ENCODE measurements at regions not wholly inside any gene's neighbourhood (a gene's known extent, or its start where the extent isn't known, plus 50 kb on each side); places are given as distances from the start of the nearest gene placed in this dataset.
"Not testable (repeated sequence)": the region's sequence is repeated elsewhere in the genome, so short reads cannot be mapped to it uniquely, and the experiment has no call there.

DNA sequence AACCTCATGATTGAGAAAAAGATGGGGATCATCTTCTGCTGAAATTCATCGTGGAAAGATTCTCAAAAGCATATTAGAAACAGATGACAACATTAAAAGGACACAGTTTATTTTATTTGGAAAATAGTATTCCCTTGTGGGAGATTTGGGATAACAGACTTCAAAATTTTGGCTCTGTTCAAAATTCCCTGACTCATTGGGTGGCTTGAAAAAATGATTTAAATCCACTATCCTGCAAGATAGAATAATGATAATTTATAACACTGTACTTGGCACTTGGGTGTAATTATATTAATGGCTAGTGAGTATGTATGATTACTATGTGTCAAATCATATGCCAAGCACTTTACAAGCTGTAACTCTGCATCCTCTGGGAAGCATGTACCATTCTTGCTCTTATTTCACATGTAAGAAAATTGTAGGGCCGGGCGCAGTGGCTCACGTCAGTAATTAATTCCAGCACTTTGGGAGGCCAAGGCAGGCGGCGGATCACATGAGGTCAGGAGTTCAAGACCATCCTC is 128.8 kb downstream of the LMNTD1 start:
- no peak for DNase-seq

DNA sequence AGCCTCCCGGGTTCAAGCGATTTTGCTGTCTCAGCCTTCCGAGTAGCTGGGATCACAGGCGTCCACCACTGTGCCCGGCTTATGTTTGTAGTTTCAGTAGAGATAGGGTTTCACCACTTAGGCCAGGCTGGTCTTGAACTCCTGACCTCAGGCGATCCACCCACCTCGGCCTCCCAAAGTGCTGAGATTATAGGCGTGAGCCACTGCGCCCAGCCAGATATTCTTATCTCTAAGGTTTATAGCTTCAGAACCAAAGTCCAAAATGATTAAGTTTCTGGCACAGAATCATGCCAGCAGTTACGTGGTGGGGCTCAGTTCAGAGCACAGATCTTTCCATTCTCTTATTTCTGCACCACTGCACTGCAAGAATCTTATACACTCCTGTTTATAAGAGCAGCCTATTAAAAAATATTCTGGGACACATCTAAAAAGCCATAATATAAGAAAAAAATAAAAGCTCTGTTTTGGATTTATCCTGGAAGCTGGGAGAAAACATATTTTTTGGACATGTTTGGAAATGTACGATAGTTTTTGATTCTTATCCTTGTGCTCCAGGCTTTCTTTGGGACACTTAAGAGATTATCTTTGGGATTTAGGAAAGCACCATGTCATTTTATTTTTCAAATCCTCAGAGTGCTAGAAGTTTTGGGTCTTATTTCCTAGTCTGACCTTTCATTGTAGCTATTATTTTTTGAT is 129.6 kb downstream of the LMNTD1 start:
- DNase-seq: no peak

DNA sequence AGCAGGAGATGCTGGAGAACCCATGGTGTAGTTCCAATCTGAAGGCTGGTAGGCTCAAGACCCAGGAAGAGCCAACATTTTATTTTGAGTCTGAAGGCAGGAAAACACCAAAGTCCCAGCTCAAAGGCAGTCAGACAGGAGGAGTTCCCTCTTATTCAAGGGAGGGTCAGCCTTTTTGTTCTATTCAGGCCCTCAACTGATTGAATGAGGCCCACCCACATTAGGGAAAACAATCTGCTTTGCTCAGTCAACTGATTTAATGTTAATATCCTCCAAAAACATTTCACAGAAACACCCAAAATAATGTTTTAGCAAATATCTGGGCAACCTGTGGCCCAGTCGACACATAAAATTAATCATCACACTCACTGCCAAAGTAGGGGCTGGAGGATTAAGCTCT is 130.8 kb downstream of the LMNTD1 start:
- DNase-seq: no peak

DNA sequence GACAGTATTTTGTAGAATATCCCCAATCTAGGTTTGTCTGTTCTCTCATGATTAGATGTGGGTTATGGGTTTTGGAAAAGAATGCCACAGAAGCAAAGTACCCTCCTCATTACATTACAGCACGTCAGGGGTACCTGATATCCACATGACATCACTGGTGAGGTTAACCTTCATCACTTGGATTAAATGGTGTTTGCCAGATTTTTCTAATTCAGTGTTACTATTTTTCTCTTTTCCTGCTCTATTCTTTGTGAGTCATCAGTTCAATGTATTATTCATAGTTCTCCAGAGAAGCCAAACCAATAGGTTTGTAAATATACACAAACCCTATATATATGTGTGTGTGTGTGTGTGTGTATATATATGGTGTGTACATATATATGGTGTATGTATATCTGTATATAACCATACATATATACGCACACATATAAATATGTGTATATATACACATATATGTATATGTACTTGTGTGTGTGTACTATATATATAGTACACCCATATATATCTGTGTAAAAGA is 131.4 kb downstream of the LMNTD1 start:
- no peak for DNase-seq

DNA sequence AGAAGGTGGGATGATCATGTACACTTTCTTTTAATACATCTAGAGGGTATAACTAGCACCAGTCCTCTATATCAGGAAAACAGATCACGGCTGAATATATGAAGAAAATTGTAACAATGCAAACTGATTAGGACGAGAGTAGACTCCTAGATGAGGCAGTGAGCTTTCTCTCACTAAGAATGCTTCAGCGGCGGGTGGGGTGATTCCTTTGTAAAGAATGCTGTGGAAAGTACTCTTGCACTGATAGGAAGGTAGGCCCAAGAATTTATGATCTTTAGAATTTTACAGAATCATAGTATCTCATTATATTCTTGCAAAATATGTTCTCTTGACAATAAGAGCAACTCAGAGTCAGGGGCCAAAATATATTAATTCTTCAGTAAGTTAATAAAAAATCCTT is 133.0 kb downstream of the LMNTD1 start:
- DNase-seq: no peak

DNA sequence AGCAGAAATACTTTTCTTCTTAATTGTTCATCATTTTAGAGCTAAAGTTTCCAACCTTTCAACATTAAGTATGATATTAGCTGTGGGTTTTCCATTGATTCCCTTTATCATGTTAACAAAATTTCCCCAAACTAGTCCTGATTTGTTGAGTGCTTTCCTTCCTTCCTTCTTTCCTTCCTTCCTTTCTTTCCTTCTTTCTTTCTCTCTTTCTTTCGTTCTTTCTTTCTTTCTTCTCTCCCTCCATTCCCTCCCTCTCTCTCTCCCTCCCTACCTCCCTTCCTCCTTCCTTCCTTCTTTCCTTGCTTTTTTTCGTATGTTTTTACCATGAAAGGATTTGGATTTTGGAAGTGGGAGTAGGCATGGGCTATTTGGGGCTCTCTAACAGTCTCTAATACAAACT is 133.5 kb downstream of the LMNTD1 start:
- DNase-seq: no peak

DNA sequence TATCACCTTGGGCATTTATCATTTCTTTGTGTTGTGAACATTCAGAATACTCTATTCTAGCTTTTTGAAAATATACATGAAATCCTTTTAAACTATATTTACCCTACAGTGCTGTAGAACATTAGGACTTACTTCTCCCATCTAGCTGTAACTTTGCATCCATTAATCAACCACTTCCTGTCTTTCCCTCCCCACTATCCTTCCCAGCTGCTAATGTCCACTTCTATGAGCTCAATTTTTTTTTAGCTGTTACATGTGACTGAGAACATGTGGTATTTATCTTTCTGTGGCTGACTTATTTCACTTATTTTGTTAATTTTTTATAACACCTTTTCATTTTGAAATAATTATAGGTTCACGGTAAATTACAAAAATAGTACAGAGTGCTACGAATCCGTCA is 136.0 kb downstream of the LMNTD1 start:
- no peak for DNase-seq

DNA sequence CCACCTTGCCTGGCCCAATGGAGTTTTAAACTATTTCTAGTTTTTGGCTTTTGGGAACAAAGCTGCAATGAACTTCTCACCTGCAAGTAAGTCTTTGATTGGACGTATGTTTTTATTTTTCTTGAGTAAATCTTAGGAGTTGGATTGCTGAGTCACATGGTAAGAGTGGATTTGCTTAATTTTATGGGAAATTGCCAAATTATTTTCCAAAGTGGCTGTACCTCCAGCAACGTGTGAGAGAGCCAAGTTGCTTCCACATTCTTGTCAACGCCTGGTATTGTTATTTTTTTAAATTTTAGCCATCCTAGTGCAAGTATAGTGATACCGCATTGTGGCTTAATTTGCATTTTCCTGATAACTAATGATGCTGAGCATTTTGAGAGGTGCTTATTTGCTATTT is 136.6 kb downstream of the LMNTD1 start:
- no peak for DNase-seq

DNA sequence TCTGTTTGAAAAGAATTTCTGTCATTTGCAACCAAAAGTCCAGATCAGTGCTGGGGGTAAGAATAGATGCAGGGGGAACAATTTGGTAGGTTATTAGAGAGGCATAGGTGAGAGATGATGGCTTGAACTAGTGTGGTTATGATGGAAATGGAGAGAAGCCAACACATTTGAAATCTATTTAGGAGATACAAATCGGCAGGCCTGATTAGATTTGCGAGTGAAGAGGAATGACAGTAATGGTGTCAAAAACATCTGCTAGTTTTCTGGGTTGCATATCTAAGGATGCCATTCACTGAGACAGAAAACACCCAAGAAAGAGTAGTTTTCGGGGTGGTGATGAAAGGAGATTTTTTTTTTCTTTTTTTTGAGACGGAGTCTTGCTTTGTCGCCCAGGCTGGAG is 138.1 kb downstream of the LMNTD1 start:
- DNase-seq: no peak

DNA sequence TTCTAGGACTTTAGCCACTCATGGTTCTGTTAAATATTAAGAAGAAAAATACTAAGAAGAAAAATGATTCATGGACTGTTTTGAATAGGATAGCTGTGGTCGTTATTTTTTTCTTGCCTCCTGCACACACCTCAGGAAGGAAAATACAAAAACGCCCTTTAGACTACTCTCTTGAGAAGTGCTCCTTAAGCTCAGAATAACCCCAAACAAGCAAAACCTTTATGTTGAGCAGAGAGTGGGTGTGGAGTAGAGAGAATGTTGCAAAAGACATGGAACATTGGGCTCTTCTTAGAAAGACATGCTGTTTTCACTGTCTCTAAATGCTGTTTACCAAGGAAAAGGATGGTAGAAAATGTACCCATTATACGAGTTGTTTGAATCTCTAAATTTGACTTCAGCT is 140.3 kb downstream of the LMNTD1 start:
- DNase-seq: no peak

DNA sequence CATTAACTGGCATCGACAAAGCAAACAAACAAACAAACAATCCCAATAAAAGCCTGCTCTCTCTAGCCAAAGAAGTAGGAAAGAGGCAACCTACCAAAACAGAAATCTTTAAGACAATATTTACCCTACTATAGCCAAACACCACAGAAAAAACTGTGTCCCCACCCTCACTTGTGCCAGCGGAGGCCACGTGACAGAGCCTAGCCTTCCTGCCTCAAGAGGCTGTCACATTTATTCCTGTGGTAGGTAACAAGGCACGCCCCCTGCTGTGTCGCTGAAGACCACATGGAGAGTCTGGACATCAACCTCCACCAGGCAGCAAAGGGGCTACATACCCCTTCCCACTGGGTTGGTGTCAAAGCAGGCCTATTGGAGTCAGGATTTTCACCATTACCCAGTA is 148.1 kb downstream of the LMNTD1 start:
- DNase-seq: no peak

DNA sequence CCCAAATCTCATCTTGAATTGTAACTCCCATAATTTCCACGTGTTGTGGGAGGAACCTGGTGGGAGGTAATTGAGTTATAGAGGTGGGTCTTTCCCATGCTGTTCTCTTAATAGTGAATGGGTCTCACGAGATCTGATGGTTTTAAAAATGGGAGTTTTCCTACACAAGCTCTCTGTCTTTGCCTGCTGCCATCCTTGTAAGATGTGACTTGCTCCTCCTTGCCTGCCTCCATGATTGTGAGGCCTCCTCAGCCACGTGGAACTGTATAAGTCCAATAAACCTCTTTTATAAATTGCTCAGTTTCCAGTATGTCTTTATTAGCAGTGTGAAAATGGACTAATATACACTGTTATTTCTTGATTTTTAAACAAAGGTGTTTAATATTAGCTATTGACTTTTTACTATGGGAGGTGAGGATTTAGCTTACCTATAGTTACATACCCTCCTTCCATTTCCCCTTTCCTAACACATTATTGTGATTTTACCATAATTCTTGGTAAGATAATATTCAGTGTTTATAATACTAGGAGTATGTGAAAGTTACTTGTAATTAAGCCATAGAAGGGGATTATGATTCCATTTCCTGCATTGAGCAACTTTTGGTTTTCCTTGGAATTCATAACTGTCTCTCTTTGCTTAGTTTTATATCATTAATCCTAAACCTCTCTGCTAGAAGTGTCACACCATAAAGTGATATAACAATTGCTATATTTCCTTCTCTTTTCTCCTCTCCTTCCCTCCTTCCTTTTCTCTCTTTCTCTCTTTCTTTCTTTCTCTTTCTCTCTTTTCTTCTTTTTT is 151.0 kb upstream of the KRAS start:
- DNase-seq: no peak

DNA sequence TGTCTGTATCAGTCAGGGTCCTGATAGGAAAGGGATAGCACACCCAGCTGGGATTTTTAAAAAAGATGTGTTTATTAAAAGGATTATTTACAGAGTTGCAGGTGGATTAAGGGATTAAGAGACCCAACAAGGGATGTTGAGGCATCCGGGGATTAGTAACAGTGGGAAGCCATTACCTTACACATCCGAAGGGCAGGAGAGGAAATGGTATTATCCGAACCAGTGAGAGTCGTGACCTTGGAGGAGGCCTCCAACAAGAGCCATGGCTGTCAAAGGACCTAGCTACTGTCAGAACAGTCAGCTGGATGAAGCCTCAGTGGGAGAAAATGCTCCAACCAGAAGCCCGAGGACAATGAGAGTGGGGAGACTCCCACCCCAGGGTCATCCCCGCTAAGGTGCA is 146.3 kb upstream of the KRAS start:
- DNase-seq: no peak

DNA sequence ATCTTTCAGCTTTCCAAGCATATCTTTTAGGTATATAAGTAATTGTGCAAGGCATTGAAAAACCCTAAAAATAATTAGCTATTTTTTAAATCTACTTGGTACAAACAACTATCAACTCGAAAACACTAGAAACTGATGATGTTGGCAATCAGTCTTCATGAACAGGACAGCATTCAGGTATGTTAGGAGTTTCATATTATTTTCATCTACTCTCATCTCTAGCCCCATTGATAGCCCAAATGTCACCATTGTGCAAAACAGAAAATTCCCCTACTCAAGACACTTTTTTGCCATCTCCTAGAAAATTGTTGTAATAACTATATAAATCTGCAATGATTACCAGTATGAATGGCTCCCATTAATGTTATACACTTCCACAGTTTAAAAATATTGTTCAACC is 144.5 kb upstream of the KRAS start:
- DNase-seq: no peak

DNA sequence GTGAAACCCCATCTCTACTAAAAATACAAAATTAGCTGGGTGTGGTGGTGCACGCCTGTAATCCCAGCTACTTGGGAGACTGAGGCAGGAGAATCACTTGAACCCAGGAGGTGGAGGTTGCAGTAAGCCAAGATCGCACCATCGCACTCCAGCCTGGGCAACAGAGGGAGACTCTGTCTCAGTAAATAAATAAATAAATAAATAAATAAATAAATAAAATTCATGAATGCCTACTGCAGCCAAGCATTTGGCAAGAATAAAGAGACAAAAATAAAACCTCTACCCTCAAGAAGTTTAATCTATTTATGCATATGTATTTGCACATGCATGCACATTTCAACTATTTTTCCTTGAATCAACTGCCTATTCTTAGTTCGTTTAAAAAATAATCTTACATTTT is 144.0 kb upstream of the KRAS start:
- not testable (repeated sequence) for DNase-seq

DNA sequence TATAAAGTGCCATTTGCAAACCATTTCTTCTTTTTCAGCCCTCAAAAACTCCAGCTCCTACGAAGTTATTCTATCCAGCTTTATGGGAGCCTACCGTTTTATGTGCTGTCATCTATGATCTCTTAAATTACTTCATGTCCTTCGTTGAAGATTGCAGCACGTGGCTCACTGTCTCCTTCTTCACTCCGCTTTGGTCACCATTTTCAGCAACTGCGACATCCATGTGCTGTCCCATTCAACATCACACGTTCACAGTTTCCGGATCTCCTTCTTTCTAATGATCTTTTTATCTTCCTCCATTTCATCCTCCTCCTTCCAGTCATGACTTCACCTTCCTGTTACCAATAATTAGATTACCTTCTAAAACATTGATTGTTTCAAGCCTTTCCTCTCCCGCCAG is 143.3 kb upstream of the KRAS start:
- no peak for DNase-seq

DNA sequence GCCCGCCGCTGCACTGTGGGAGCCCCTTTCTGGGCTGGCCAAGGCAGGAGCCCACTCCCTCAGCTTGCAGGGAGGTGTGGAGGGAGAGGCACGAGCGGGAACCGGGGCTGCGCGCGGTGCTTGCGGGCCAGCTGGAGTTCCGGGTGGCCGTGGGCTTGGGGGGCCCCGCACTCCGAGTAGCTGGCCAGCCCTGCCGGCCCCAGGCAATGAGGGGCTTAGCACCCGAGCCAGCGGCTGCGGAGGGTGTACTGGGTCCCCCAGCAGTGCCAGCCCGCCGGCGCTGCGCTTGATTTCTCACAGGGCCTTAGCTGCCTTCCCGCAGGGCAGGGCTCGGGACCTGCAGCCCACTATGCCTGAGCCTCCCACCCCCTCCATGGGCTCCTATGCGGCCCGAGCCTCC is 140.6 kb upstream of the KRAS start:
- not testable (repeated sequence) for DNase-seq

DNA sequence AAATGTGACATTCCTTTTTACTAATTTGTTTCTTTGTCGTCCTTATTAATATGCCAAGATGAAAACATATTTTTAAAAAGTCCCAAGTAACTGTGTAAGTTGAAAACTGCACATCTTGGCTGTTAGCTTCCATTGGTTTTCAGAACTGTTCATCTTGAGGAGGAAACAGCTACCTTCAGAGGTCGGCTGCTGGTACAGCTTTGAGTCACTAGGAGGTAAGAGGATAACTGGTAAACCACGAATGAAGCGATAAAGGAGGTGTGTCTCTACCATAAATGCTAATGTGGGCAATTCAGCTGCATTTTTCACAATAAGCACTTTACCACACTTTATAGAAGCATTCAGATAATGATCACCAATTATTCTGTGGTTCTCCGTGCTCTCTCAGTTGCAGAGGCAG is 137.5 kb upstream of the KRAS start:
- no peak for DNase-seq

DNA sequence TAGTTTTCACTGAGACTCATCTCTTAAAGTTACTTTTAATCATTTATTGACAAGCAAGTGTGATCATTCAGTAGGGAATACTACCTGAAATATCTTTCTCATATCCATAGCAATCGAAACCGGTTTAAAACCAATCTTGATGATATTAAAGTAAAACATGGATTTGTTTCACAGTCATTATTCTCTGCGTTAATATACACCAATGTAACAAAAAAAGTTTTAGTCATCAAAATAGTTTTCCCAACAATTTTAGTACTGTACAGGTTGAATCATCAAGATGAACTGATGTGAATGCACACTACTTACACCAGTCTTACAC is 137.0 kb upstream of the KRAS start:
- no peak for DNase-seq

DNA sequence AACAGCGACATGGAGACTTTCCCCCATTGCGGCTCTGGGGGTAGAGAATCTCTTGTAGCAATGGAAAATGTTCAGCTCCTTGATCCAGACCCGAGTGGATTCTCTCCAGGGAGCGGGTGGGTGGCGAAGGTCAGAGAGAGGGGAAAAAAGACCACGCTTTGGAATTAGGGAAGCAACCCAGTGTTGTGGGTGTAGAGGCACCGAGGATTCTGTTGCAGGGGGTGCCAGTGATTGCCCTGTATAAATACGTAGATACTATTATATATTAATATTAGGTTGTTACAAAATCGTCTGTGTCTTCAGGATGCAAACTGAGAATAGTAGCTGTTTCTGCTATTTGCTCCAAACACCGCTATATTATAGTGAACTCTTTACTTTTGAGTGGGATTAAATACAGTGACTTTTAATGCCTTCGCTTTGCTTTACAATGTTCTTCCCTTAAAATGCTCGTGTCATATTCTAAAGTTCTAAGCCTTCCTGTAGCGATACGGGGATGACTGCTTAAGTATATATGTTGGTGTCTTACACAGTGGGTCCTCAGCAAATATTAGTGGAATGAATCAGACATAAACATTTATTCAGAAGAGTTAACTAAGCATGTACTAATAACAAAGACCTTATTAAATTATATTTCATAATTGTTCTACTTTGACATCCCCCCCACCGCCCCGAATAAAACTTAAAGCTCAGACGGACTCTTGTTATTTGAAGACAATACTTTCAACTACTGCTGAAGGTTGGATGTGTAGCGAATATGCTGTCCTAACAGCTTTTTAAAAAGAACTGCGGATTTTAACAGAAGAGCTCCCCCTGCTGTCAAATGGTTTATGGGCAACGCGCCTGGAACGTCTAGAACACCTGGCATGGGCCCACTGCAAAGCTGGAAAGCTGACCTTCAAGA is 136.4 kb upstream of the KRAS start:
- peak; percentile 97 for DNase-seq

DNA sequence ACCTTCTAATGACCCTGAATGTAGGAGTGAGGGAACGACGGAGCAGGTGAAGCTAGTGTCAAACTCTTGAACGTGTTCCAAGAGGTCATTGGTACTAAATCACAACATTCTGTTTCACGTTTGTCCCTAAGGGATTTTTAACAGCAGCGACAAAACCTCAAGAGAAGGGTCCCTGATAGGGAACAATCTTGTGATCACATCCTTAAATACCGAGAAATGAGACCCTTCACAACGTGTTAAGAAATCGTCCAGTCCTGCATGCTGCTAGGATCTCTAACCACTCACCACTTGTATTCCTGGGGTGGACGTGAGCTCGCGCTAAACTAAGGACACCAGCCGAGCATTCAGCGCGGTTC is 134.1 kb upstream of the KRAS start:
- DNase-seq: peak; percentile 27

DNA sequence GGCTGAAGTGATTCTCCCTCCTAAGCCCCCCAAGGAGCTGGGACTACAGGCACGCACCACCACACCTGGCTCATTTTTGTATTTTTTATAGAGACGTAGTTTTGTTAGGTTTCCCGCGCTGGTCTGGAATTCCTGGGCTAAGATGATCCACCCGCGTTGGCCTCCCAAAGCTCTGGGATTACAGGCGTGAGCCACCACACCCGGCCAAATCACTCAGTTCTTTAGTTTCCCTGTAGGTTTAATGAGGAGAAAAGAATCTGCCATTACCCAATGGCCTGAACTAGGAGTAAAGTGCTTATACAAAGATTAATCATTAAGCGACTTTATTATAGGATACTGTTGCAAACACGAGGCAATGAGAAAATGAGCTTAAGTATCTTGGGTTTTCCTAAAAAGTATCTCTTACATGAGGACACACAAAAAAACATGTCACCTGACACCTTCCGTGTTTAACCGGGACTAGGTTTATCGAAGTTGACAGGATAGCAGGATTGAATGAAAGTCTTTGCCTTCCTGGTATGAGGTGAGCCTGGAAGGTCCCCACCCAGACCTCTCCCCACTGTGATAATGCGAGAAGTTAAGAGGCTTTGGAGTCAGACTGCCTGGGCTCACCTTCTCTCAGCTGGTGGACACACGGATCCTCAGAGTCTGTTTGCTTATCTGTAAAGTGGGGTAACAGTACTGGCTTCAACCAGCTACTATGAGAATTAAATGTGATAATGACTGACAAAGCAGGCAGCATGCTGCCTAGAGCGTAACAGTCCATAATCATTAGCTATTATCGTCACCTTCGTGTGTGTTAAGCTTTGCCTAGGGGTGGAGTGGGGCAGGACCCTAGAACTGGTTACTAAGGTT is 133.5 kb upstream of the KRAS start:
- DNase-seq: no peak

All from NCI-H1694 (cell line).